GM21381 (cell line): ENCODE measurements at regions not wholly inside any gene's neighbourhood (a gene's known extent, or its start where the extent isn't known, plus 50 kb on each side); places are given as distances from the start of the nearest gene placed in this dataset.
"Not testable (repeated sequence)": the region's sequence is repeated elsewhere in the genome, so short reads cannot be mapped to it uniquely, and the experiment has no call there.

Source experiments
- ATAC-seq: cut with Tn5 transposase; IDR thresholded peaks from one replicate; pipeline ENCODE4 v1.9.1; 2021; ENCODE audit warnings: mild to moderate bottlenecking, moderate library complexity; ENCODE audit not compliant: unreplicated experiment

DNA sequence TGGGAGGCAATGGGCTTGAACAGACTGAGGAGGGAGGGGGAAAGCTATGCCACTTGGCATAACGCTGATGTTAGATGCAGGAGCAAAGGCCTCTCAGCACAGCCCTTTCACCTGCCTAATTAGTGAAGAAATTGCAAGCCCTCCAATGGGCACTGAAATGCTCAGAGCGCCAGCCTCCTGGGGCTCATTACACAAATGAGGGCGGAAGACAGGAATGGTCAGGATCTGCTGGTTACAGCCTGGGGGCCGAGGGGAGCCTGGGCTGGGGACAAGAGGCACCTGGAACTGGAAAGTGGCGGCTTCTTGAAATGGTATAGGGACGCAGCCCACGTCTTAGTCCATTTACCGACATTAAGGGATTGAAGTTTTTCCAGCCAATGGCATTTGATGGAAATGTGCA lies 50.2 kb upstream of the PLET1 start:
- ATAC-seq, result no peak

- no peak for ATAC-seq
Measured at GRCh38 chr11:112315057-112315720, 54.5 kb upstream of the PLET1 start.

- no peak for ATAC-seq
Measured at GRCh38 chr11:112315861-112316739, 55.4 kb upstream of the PLET1 start.

- no peak for ATAC-seq
Measured at GRCh38 chr11:112316971-112317370, 56.3 kb upstream of the PLET1 start.

DNA sequence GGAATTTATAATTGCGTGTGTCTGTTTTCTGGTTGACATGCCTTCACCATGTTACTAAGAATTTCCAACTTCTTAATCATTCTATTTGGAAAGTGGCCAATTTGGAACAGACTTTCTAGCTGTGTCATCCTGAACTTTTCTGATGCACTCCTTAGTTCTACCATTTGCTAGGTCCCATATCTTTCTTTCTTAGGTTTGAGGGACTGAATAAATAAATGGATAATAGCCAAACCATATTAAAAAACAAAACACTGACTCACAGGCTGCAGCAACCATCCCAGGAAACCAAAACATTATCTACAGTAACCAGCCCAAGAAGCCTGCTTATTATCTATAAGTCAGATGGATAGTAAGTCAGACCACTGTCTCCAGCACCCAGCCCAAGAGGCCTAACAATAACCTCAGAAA lies 57.5 kb upstream of the PLET1 start:
- ATAC-seq, result no peak

DNA sequence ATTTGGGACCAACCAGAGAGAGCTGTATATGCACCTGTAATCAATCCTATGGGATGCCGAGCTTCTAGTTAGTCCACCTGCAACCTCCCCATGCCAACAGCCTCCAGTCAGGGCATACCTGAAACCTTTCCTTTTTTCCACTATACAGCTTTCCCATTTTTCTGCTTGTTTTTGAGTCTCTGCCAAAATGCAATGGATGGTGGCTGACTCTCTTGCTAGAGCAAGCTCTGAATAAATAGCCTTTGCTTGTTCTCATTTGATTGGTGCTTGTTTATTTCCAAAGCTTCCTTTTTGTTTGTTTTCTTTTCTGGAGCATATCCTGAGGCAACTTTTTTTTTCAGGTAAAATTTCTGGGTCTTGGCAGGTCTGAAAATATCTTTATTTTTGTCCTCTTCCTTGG lies 58.0 kb upstream of the PLET1 start:
- no peak for ATAC-seq

DNA sequence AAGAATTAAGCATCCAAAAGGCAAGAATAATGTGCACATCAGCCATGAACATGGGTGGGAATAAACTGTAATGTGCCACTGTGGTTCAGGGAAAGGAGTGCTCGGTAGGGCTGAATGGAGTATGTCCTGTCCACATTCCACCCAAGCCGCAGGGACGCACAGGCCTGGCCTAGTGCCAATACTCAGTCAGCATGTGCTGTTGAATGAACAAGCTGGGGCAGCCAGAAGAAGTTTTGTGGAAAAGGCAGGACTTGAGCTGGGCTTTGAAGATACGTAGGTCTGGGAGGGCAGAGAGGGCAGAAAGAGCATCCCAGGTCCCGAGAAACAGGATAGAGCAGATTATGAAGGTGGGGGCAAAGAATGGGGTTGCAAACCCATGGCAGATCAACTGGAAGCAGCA lies 60.0 kb upstream of the PLET1 start:
- ATAC-seq, result no peak

DNA sequence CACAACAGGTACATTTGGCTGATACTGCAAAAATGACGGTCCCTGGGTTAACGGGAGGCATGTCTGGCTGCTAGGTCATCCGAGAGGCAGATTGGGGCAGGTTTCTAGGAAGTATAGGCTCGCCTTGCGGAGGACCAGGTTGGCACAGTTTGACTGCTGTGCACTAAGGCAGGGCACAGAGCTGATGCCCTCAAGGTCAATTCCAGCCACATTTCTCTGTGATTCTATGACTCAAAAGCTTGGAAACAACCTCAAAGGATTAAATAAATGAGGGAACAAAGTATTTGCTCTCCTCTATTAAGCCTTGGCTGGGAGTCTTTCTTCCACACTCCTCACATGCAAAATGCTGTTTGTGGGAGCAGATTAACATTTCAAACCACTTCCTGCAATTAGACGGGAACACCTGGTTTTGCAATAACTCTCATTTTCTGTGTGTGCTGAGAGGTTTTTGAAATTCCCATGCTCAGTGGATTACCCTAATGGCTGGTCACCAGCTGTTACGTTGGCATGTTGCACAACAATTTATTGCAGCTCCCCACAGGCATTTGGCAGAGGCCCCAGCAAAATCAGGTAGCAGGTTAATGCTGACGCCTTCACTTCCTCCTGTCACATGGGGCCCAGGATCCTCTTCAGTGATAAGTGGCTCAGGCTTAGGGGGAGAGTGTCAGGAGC lies 61.0 kb upstream of the PLET1 start:
- ATAC-seq, result no peak

- no peak for ATAC-seq
Measured at GRCh38 chr11:112322173-112322790, 61.6 kb upstream of the PLET1 start.

DNA sequence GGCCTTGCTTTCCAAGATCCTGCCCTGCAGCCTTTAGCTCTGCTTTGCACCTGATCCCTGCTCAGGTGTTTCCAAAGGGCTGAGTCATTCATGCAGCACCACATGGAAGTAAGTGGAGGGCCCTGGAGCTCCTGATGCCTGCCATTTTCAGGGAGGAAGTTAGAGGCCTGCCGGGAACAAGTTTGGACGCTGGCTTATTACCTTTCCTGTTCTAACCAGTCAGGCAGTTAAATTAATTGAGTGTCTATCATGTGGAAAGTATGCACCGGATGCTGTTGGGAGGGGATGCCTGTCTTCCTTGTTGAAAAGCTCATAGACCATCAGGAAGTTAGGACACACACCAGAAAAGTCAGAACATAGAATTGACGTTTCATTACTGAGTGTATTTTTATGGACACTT lies 73.7 kb upstream of the PLET1 start:
- no peak for ATAC-seq

- no peak for ATAC-seq
Measured at GRCh38 chr11:112336356-112336886, 75.8 kb upstream of the PLET1 start.

DNA sequence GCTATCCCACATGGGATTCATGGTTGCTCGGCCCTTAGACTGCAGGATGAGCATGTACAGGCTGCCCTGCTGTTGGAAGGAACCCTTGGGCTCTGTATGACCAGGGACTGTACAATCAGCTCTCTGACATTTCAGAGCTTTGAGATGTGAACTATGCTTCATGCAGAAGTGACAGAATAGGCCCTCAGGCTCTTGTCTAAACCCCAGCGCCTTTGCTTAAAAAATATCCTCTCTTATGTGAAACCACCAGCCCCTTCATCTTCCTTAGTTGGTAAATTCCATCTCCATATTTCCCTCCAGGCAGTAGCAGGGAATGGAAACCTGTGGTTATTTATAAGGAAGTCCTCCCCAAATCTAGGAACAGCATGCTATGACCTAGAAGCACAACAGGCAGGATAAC lies 78.9 kb upstream of the PLET1 start:
- ATAC-seq, result no peak

DNA sequence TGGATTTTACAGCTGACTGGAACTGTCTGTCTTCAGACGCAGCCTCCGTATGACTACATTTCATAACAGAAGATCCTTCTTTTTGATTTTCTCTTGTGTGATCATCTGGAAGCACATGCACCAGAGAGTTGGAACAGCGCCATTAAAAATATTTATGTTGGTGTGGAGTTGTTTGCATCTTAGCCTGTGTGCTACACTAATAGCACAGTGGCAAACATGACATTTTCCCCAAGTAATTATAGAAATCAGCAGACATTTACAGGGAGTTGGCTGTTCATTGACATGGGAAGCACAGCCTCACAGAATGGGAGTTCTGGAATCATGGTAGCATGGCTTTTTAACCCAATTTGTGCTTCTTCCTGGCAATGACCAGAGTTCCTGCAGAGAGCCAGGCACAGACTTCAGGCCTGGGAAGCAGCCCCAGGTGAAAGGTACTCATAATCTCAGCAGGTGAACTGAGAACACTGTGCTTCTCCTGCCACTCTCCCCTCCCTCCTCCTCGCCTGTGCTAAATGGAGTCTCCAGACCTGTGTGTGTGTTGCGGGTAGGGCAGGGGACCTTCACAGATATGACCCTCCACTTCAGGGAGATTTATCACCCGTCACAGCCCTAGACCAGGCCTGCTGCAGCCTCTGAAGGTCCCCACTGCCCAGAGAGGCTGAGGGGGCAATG lies 82.8 kb upstream of the PLET1 start:
- ATAC-seq, result no peak

- ATAC-seq, result no peak
Measured at GRCh38 chr11:112344040-112344413, 83.4 kb upstream of the PLET1 start.

- no peak for ATAC-seq
Measured at GRCh38 chr11:112345166-112345565, 84.5 kb upstream of the PLET1 start.

DNA sequence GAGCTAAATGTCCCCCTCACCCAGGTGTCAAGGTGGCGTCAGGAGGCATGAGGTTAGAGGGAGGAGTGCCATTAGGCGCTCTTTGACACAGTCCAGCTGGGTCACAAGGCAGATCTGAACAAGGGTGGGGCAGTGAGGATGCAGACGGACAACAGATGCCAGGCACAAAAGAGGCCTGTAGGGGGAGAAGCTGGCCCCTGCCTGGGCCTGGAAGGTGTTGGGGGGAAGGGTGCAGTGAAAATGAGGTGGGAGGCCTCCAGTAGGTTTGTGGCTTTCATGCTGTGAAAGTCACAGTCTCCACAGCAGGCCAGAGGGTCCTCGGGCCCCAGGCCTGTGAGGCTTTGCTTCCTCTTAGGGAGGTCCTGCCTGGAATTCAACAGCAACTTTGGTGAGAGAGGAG lies 85.0 kb upstream of the PLET1 start:
- no peak for ATAC-seq

- no peak for ATAC-seq
Measured at GRCh38 chr11:112346586-112346985, 85.9 kb upstream of the PLET1 start.

GRCh38 chr11:112348480-112349029 lies 87.9 kb upstream of the PLET1 start:
- ATAC-seq, result no peak

DNA sequence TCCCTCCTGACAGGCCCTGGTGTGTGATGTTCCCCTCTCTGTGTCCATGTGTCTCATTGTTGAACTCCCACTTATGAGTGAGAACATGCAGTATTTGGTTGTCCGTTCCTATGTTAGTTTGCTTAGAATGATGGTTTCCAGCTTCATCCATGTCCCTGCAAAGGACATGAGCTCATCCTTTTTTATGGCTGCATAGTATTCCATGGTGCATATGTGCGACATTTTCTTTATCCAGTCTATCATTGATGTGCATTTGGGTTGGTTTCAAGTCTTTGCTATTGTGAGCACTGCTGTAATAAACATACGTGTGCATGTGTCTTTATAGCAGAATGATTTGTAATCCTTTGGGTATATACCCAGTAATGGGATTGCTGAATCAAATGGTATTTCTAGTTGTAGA lies 90.8 kb upstream of the PLET1 start:
- not testable (repeated sequence) for ATAC-seq

GRCh38 chr11:112352907-112353306 lies 92.2 kb upstream of the PLET1 start:
- no peak for ATAC-seq
